ENCODE measurements at regions not wholly inside any gene's neighbourhood (a gene's known extent, or its start where the extent isn't known, plus 50 kb on each side); places are given as distances from the start of the nearest gene placed in this dataset.

GRCh38 chr5:5014586-5015235 lies 125.4 kb upstream of the ADAMTS16 start:
- DNase-seq (ENCODE audit: low read depth) = no peak

DNA sequence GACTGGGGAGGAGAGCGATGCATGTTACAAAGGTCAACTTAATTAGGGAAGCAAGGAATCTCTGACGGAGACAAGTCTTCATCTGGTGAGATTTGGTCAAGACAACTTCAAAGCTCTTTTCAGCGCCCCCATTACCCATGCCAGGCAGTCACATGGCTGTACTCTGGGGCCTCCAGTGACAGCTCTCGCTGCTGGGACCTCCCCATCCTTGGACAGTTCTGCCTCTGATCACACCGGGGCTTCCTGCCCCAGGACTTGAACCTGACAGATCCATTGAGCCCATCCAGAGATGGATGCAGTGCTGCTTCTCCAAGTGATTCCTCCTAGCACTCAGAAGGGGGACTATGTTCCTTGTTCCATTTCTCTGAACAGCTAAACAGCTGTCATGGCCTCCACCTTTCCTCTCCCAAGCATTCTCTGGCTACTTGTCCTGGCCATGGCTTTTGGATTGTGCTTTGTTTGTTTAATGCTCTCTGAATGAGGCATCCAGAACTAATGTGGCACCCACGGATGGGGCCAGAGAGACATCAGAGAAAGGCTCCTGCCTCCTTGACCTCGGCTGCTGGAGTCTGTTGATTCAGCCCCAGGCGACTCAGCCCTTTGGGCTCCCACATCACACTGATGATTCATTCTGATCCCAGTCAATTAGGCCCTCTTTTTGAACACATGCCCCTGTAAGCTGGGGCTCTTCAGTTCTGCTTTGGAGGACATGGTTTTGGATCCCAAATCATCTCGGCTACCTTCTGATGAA lies 122.1 kb upstream of the ADAMTS16 start:
- no peak for DNase-seq (ENCODE audit: low read depth)

DNA sequence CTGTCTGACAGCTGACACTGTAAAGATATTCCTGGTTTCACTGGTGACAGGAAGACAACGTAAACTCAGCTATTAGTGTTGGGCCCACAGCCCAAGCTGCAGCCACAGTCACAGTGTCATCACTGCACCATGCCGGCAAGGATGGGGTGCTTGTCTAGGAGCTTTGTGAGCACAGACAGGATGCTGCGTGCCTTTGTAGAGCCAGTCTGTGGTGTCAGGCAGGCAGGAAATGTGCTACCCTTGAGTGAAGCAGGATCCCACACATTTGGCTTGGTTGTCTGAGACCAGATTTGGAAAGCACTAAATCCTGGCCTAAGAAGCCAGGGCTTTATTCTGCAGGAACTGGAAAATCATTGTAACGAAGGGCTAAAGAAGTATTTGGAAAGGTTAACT lies 121.6 kb upstream of the ADAMTS16 start:
- no peak for DNase-seq (ENCODE audit: low read depth)

GRCh38 chr5:5021436-5021835 lies 118.7 kb upstream of the ADAMTS16 start:
- DNase-seq (ENCODE audit: low read depth) = no peak

GRCh38 chr5:5025098-5025773 lies 114.9 kb upstream of the ADAMTS16 start:
- DNase-seq (ENCODE audit: low read depth) = no peak

DNA sequence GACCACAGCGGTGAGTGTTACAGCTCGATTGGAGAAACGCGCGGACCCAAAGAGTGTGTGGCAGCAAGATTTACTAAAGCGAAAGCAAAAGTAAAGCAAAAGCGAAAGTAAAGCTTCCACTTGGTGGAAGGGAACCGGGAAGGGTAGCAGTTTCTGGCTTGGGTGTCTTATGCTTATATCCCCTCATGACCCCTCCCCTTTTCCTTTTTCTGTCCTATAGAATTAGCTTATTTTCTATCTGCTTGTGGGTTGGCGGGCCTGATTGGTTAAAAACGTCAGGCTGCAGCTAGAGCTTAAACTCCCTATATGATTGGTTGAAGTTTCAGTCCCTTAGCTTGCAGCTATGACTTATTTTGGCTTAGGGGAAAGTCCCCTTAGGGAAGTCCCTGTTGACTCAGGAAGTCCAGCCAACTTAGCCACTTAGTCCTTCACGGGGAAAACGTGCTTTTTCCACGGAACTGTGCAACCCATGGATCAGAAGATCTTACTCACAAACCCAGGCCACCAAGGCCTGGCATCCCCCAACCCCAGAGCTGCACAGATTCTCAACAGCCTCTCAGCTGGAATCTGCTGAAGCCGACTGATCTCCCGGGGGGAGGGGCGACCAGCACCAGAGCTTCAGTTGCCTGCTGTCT lies 114.2 kb upstream of the ADAMTS16 start:
- peak; percentile 0 for DNase-seq (ENCODE audit: low read depth)

- DNase-seq (ENCODE audit: low read depth) = no peak
Observed at GRCh38 chr5:5026409-5026785, 113.7 kb upstream of the ADAMTS16 start.

- no peak for DNase-seq (ENCODE audit: low read depth)
Observed at GRCh38 chr5:5031665-5032064, 108.5 kb upstream of the ADAMTS16 start.

DNA sequence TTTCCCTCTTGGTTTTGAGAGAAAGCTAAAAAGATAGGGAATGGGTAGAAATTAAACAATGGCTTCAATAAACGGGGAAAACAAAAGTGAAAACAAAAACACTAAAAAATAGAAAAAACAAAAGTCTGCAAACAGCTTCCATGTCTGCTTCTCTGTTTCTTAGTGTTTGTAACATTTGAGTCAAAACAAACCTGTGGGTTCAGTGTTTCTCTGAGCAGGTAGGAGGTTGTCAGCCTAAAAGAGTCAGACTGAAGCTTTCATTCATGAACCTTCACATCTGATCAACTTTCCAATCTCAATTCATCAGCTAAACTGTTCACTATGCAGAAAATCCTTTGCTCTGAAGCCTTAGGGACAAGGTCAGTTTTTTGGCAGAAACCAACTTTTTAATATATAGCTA lies 102.5 kb upstream of the ADAMTS16 start:
- no peak for DNase-seq (ENCODE audit: low read depth)

DNA sequence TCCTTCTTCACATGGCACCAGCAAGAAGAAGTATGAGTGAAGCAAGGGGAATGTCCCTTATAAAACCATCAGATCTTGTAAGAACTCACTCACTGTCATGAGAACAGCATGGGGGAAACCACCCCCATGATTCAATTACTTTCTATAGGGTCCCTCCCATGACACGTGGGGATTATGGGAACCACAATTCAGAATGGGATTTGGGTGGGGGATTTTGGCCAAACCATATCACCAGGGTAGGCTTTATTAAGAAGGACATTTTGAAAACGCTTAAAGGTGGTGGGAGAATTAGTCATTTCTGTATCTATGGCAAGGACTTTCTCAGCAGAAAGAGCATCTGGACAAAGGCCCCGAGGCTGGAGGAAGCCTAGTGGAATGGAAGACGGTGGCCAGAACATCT lies 100.2 kb upstream of the ADAMTS16 start:
- no peak for DNase-seq (ENCODE audit: low read depth)

- no peak for DNase-seq (ENCODE audit: low read depth)
Observed at GRCh38 chr5:5040712-5041111, 99.4 kb upstream of the ADAMTS16 start.

- DNase-seq (ENCODE audit: low read depth) = no peak
Observed at GRCh38 chr5:5042806-5043205, 97.3 kb upstream of the ADAMTS16 start.

- DNase-seq (ENCODE audit: low read depth) = no peak
Observed at GRCh38 chr5:5043346-5043745, 96.8 kb upstream of the ADAMTS16 start.

- DNase-seq (ENCODE audit: low read depth) = no peak
Observed at GRCh38 chr5:5044247-5044840, 95.8 kb upstream of the ADAMTS16 start.

DNA sequence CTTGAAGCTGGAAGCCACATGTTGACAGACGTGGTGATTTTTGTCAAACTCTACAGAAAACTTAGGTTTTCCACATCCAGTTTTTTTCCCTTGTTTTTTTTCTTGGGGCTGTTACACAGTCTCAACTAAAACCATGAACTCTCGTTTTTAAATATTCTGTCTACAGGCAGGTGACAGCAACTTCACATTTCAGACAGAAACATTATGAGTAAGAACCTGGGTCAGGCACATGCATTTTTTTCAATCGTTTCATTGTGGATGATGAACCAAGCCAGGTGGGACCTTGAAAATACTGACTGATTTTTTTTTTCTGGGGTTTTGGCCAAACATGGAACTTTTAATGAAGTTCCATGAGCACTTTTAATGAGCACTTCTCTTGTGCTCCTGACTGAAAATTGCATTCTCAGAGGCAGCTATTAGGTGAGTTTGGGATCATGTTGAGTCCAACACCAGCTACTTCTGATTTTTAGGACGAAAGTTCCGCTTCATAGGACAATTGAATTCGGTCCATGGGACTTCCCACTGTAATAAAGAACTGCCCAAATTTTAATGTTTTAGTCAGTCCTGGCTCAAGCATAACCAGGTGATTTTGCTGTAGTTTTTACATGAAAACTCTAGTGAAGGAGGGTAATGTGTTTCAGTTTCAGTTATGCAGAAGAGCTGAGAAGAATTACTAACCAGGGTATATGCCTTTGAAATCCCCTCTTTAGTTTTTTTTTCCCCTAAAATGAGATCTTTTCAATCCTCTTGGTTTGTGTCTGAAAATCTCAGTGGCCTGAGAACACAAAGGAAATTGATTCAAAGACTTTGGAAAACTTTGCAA lies 93.2 kb upstream of the ADAMTS16 start:
- no peak for DNase-seq (ENCODE audit: low read depth)

DNA sequence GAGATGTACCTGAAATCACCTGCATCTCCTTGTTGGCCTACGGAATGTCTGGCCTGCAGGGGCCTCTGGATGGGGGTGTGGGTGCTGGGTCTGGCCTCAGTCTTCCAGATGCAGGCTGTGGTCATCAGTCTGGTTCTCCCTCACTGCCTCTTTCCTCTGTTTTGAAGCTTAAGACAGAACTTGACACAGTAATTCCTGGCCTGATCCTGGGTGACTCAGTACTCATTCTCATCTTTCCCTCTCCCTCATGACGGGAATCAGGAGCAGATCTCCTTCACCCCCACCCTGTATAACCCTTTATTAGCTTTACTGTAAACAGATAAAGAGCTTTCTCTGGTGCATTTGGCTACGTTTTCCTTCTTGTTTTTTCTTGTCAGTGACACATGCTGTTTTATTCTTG lies 89.3 kb upstream of the ADAMTS16 start:
- DNase-seq (ENCODE audit: low read depth) = no peak

- DNase-seq (ENCODE audit: low read depth) = no peak
Observed at GRCh38 chr5:5055712-5056111, 84.4 kb upstream of the ADAMTS16 start.

GRCh38 chr5:5061836-5062235 lies 78.3 kb upstream of the ADAMTS16 start:
- DNase-seq (ENCODE audit: low read depth) = no peak

DNA sequence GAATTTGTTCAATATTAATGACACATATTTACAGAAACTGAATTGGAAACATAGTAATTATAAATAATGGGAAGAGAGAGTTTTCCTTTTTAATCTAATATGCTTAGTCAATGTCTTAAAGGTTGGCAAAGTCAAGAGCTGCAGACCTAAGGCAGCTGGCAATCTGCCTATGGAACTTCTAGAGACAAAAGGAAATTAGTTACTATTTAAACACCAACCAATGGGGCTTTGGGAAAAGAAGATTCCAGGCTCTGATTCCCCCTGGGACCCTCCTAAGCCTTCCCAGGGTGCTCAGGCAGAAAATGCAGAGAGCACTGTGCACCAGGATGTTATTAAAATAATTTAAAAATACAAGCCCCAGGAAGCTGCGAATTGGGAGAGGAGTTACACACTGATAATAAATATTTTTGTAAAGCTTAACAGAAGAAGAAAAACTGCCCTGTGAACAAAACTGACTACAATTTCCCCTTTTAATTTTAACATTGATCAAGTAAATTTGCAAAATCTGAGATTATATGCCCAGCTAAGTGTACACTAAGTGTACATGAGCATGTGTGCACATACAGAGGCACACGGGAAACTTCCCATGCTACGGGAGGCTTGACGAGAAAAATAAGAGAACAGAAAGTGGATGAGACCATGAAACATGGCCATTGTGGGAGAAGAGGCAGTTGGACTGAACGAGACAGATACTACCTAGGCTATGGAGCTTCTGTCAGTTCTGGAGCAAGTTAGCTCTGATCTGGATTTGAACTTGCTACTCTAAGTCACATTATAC lies 77.4 kb upstream of the ADAMTS16 start:
- no peak for DNase-seq (ENCODE audit: low read depth)

DNA sequence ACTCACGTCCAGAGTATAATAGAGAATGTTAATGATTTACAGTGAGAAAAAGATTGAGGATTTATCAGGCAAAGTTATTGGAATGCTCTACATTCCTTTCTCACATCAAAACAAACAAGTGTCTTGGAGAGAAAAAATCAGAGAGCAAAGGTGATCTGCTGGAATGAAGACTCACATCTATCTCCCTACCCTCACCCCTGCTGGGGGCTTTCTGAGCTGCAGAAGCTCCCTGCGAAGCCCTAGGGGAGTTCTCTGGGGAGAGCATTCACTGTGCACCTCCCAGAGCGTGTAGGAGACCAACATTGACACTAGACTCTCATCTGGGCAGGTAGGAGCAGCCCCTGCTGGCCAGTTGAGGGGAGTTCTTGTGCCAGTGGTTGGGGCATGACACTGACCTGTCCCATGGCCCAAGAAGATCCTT lies 76.6 kb upstream of the ADAMTS16 start:
- no peak for DNase-seq (ENCODE audit: low read depth)

DNA sequence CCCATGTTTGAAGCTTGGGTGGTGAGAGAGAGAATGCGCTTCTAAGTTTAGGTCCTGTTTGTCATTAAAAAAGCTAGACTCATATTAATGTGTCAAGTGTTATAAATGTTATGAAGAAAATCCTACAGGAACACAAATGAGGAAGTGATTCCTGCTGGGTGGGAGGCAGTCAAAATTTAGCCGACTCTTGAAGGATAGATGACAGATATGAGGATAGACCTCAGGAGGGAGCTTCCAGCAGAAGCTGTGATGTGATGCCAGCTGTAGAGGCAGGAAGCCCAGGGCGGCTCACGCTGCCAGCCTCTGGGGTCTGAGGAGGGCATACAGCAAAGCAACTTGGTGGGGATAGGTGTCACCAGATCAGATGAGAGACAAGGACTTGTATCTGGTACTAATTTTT lies 74.7 kb upstream of the ADAMTS16 start:
- DNase-seq (ENCODE audit: low read depth) = no peak

Measured in activated T-cell treated with anti-CD3 and anti-CD28 coated beads for 48 hours (primary cell).